Stomach (tissue), 8 donors: ENCODE measurements at regions not wholly inside any gene's neighbourhood (a gene's known extent, or its start where the extent isn't known, plus 50 kb on each side); places are given as distances from the start of the nearest gene placed in this dataset.

Experiments used
- DNase-seq, 2 donors: peaks; one replicate each; pipeline versions ENCODE4 v3.0.0 to v3.0.0-alpha.2; 2013 to 2019
- H3K27ac ChIP-seq, 5 donors: fragments of 200-600 bp in 4 of 5; sonication (generic) in 4 of 5; one replicate each; pipeline ENCODE4 v1.5.1; 2013 to 2019; ENCODE audit warnings: mild to moderate bottlenecking in 1 of 5, moderate library complexity in 1 of 5
- H3K27me3 ChIP-seq, 3 donors: fragments of 200-600 bp; sonication (generic); one replicate each; pipeline ENCODE4 v1.5.1; 2017 to 2019; ENCODE audit warnings: mixed run types in 1 of 3
- H3K36me3 ChIP-seq, 4 donors: fragments of 200-600 bp; sonication (generic); 1 replicate in 3 of 4; 2 replicates in 1 of 4; pipeline ENCODE4 v1.5.1; 2016 to 2019
- H3K4me1 ChIP-seq, 4 donors: fragments of 200-600 bp; sonication (generic); one replicate each; pipeline ENCODE4 v1.5.1; 2016 to 2019
- H3K4me3 ChIP-seq, 4 donors: fragments of 200-600 bp; sonication (generic) in 3 of 4; one replicate each; pipeline ENCODE4 v1.5.1; 2016 to 2019; ENCODE audit warnings: mild to moderate bottlenecking in 1 of 4
- H3K9me3 ChIP-seq, 4 donors: fragments of 200-600 bp; sonication (generic); one replicate each; pipeline ENCODE4 v1.5.1; 2016 to 2019
- CTCF ChIP-seq, 7 experiments: fragments of 450-650 bp in 4 of 7; fragments of 200-600 bp in 3 of 7; sonication (generic) in 3 of 7; IDR thresholded peaks; one replicate each; pipeline ENCODE4 v1.5.1; 2016 to 2019; ENCODE audit warnings: antibody characterized with exemption in 7 of 7, control low read depth in 2 of 7, mild to moderate bottlenecking in 1 of 7
- EP300 ChIP-seq: sonication (generic); formaldehyde crosslinking; IDR thresholded peaks from one replicate; pipeline ENCODE4 v1.6.1; 2017; ENCODE audit warnings: antibody characterized with exemption
- POLR2A ChIP-seq, 4 donors: fragments of 450-650 bp; IDR thresholded peaks; one replicate each; pipeline ENCODE4 v1.6.1; 2016; ENCODE audit warnings: antibody characterized with exemption in 4 of 4, control low read depth in 2 of 4, mild to moderate bottlenecking in 1 of 4, moderate library complexity in 1 of 4
- POLR2AphosphoS5 ChIP-seq, 3 donors: sonication (generic); formaldehyde crosslinking; IDR thresholded peaks; one replicate each; pipeline ENCODE4 v1.6.1; 2016; ENCODE audit warnings: antibody characterized with exemption in 3 of 3
- WGBS, 5 donors: extraction: QIAGEN DNeasy Blood & Tissue Kit in 3 of 5; methylation state at CpG; one replicate each; pipeline versions ENCODE4 v1.1.5 to v1.1.7; 2013 to 2018; 5-methylcytosine and 5-hydroxymethylcytosine counted together
- intact Hi-C: fragments of 100-400 bp; cut with DNase I; formaldehyde crosslinking; loops from one replicate; pipeline ENCODE4 v1.15.1; 2023; ENCODE audit warnings: low total_unique reads
- donor health status: healthy with polysubstance abuse.
- donor health status: Bipolar disorder and iron deficiency.
- donor health status: healthy.

GRCh38 chr15:97661796-97662195, 298.7 kb upstream of the ARRDC4 start:
- no peak overlapping the region for H3K4me3 ChIP-seq
- peaks cover 0 to 8% (median 0%) of the 10 kb centered on the region in 4 donors for H3K9me3 ChIP-seq
- no peaks in the 10 kb centered on the region for H3K27me3 ChIP-seq
- no peak for TF ChIP-seq CTCF (IDR thresholded peaks at IDR 0.05)
- no peak for TF ChIP-seq POLR2AphosphoS5 (IDR thresholded peaks at IDR 0.05)
- TF ChIP-seq POLR2A (IDR thresholded peaks at IDR 0.05): no peak
- no peak for DNase-seq
- whole genome bisulfite sequencing, 5 donors: 52 to 85% (median 75%) methylated on average over 3 of the region's 3 CpGs
- no peaks in the 10 kb centered on the region for H3K36me3 ChIP-seq
- no peaks in the 10 kb centered on the region for H3K4me1 ChIP-seq
- H3K27ac ChIP-seq: no peak overlapping the region
- intact Hi-C loops: no loop called here

- no peak overlapping the region for H3K27ac ChIP-seq
- intact Hi-C loops: no loop called here
- DNase-seq: no peak
- no peaks in the 10 kb centered on the region for H3K27me3 ChIP-seq
- peaks cover 0 to 12% (median 2%) of the 10 kb centered on the region in 4 donors for H3K9me3 ChIP-seq
- TF ChIP-seq CTCF (IDR thresholded peaks at IDR 0.05): no peak
- TF ChIP-seq POLR2A (IDR thresholded peaks at IDR 0.05): no peak
- no peak for TF ChIP-seq EP300
- no peak for TF ChIP-seq POLR2AphosphoS5 (IDR thresholded peaks at IDR 0.05)
- 32 to 88% (median 84%) methylated on average over 2 of the region's 2 CpGs for WGBS, 5 donors
- H3K4me3 ChIP-seq: no peak overlapping the region
- no peaks in the 10 kb centered on the region for H3K36me3 ChIP-seq
- no peaks in the 10 kb centered on the region for H3K4me1 ChIP-seq
Measured at GRCh38 chr15:97672586-97672985, 287.9 kb upstream of the ARRDC4 start.

- intact Hi-C loops: no loop called here
- Histone ChIP-seq H3K9me3 (peaks cover 0 to 12% (median 0%) of the 10 kb centered on the region in 4 donors), H3K36me3 (no peaks in the 10 kb centered on the region), H3K27me3 (no peaks in the 10 kb centered on the region), H3K4me1 (no peaks in the 10 kb centered on the region), H3K4me3 (no peak overlapping the region), H3K27ac (no peak overlapping the region)
- DNase-seq: no peak
- WGBS, 5 donors: 48 to 75% (median 65%) methylated on average over 2 of the region's 2 CpGs
- TF ChIP-seq POLR2AphosphoS5 (IDR thresholded peaks at IDR 0.05) (no peak), EP300 (no peak), POLR2A (IDR thresholded peaks at IDR 0.05) (no peak), CTCF (IDR thresholded peaks at IDR 0.05) (no peak)
Measured at GRCh38 chr15:97678656-97679055, 281.8 kb upstream of the ARRDC4 start.

GRCh38 chr15:97679106-97679688, 281.3 kb upstream of the ARRDC4 start:
- WGBS, 5 donors: 48 to 61% (median 53%) methylated on average over 6 of the region's 6 CpGs

More at GRCh38 chr15:97679106-97679688, 281.3 kb upstream of the ARRDC4 start:
- Histone ChIP-seq H3K27ac (no peak overlapping the region), H3K36me3 (no peaks in the 10 kb centered on the region), H3K4me3 (no peak overlapping the region), H3K4me1 (no peaks in the 10 kb centered on the region), H3K9me3 (peaks cover 0 to 12% (median 0%) of the 10 kb centered on the region in 4 donors), H3K27me3 (no peaks in the 10 kb centered on the region)
- intact Hi-C loops: no loop called here
- TF ChIP-seq EP300: no peak
- no peak for TF ChIP-seq POLR2A (IDR thresholded peaks at IDR 0.05)
- TF ChIP-seq CTCF (IDR thresholded peaks at IDR 0.05): no peak
- no peak for TF ChIP-seq POLR2AphosphoS5 (IDR thresholded peaks at IDR 0.05)
- no peak for DNase-seq
